ENCODE measurements at regions not wholly inside any gene's neighbourhood (a gene's known extent, or its start where the extent isn't known, plus 50 kb on each side); places are given as distances from the start of the nearest gene placed in this dataset.
A peak's percentile ranks its signal among the peaks of the same experiment; 100 is the strongest.

DNA sequence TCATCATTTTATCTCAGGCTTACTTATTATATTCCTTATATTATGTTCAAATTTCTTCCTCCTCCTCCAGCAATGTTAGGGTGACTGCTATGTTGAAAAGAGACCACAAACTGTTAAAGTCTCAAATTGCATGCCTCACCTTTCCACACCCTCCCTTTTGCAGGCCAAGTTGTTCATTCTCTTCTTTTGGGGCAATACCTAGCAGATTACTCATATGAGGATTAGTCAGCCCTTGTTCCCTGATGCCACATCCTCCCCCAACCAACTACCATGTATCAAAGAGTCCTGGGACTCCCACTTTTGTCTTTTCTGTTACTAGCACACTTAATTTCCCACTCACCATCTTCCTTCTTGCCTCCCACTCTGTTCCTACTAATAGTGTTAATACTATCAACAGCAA lies 434.7 kb downstream of the BCKDHB start:
- no peak overlapping the region for H3K27ac ChIP-seq
- TF ChIP-seq, protein P1, sequence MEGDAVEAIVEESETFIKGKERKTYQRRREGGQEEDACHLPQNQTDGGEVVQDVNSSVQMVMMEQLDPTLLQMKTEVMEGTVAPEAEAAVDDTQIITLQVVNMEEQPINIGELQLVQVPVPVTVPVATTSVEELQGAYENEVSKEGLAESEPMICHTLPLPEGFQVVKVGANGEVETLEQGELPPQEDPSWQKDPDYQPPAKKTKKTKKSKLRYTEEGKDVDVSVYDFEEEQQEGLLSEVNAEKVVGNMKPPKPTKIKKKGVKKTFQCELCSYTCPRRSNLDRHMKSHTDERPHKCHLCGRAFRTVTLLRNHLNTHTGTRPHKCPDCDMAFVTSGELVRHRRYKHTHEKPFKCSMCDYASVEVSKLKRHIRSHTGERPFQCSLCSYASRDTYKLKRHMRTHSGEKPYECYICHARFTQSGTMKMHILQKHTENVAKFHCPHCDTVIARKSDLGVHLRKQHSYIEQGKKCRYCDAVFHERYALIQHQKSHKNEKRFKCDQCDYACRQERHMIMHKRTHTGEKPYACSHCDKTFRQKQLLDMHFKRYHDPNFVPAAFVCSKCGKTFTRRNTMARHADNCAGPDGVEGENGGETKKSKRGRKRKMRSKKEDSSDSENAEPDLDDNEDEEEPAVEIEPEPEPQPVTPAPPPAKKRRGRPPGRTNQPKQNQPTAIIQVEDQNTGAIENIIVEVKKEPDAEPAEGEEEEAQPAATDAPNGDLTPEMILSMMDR (IDR thresholded peaks at IDR 0.05), result no peak
- no peak for TF ChIP-seq ZFX (IDR thresholded peaks at IDR 0.05; ENCODE audit: borderline replicate concordance)

DNA sequence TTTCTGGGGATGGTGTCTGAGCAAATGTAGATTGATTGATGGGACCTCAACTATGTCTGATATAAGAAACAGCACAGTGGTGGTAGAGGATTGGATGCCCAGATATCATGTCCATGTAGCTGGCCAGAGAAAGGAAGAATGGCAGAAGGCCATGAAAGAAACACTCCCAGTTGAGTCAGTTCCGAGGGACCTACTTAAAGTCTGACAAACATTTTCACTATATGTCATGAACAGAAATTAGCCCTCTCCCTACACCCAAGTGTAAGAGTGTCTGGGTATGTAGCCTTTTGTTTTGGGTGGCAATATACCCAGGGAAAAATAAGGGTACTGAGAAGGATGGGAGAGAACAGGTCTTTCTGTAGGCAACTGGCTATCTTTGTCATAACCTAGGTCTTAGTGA lies 434.2 kb downstream of the BCKDHB start:
- TF ChIP-seq, protein P1 (IDR thresholded peaks at IDR 0.05), result no peak
- TF ChIP-seq ZFX (IDR thresholded peaks at IDR 0.05; ENCODE audit: borderline replicate concordance), result no peak
- H3K27ac ChIP-seq, result no peak overlapping the region

DNA sequence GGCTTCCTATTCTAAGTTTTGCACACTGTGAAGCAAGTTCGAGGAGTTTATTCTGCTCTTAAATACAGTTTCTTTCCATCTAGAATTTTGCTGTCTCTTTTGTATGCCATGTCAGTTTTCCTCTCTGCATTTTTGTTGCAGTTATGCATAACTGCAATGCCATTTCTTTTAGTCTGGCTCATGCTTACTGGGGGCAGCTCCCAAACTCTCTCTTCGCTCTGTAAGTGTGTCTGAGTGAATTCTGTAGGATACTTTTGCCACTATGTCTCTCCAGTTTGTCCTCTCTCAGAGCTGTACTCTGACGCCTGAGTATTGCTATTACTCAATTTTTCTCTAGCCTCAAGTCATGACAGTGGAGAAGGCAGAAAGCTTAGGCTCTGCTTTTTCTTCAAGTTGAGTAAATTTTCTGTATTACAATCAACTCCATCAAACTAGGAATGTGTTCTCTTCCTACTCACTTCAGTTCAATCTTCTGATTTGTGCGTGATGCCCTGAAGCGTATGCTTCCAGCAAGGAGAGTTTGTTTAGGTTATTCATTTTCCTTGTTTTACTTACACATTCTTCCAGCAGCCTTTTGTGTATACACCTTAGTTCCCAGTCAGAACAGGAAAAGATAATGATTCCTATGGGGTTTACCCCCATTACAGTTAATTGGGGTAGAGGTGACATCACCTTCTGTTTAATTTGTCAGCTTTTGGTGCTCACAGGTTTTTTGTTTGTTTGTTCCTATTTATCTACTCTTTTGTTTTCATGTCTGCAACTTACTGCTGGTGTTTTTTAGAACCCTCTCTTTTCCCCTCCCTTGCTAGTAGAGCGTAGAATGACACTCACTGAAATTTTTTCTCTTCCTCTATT lies 430.9 kb downstream of the BCKDHB start:
- peak overlapping the region; percentile 20; the same call in 1 of the 2 replicates for H3K27ac ChIP-seq
- no peak for TF ChIP-seq ZFX (IDR thresholded peaks at IDR 0.05; ENCODE audit: borderline replicate concordance)
- TF ChIP-seq, protein P1 (IDR thresholded peaks at IDR 0.05), result no peak

DNA sequence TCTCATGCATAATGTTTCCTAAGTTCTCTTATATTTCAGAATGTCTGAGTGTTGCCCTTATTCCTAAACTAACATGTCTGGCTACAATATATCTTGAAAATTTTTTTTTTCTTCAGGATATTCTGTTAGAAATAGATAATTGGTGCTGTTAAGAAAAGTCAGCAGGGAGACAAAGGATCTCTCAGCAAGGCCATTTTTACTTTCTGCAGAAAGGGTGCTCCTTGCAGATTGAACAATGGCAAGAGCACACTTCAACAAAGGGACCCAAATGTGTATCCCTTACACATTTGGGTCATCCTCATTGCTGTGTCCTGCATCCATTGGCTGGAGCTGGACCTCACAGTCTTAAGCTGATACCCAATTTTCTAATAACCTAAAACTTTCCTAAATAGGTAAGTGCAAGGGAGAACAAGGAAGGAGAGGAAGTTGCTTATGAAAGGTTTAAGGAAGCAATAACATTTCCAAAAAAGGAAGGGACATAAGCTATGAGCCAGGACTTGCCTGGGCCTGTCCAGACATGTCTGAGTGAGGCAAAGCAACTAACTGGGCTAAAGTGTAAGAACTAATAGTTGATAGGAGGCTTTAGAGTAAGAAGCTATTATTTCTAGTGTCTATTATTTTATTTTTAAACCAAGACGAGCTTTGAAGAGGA lies 429.6 kb downstream of the BCKDHB start:
- TF ChIP-seq, protein P1 (IDR thresholded peaks at IDR 0.05), result no peak
- TF ChIP-seq ZFX (IDR thresholded peaks at IDR 0.05; ENCODE audit: borderline replicate concordance), result no peak
- peak overlapping the region; percentile 20 for H3K27ac ChIP-seq

DNA sequence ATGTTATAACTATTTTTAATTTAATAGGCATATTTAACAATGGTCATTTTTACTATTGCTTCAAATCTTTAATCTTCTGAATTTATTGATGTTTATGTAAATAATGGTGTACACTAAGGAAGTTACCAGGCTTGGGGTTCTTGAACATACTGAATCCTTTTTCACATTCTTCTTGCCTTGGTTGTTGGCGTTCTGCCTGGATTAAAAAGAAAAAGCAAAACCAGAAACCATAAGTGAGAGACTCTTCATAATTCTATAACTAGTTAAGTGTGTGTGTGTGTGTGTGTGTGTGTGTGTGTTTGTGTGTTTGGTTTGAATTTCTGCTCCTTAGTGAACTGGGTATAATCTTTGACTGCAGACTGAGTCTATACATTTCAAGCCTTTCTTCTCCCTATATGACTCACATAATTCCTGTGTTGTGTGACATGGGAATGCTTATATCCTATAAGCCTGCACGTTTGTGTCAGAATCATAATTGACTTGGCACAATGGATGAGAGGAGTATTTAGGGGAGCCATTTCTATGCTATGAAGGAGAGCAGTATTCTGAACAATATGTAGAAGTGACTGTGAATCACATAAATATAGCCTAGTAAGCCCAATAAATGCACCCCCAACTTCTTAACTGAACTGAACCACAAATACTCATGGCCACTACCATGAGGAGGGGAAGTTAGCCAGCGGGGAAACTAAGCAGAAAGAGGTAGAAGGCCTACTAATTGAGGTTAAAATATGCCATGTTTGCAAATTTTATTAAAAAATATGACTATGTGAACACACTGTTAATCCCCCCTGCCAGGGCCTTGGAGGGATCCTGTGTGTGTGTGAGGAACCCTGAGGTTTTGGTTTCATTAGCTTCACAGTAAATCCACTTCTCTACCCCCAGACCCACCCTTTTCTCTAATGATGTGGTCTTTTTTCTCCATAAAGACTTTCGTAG lies 425.5 kb downstream of the BCKDHB start:
- TF ChIP-seq ZFX (IDR thresholded peaks at IDR 0.05; ENCODE audit: borderline replicate concordance), result no peak
- TF ChIP-seq, protein P1 (IDR thresholded peaks at IDR 0.05), result no peak
- no peak overlapping the region for H3K27ac ChIP-seq

DNA sequence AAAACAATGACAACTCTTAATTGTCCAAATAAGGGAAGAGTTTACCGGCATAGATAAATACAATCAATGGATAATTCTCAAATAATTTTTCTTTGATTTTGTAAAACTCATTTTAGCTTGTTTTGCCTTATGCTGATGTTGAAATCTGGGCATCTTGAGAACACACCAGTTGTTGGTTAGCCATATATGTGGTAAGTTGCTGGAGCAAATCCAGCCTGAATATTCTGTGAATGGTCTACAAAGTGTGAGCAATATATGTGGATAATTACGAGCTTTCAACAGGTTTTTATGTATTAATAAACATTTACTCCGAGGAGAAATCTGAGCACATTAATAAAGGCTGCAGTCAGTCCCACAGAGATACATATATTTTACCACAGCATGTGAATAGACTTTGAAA lies 423.6 kb downstream of the BCKDHB start:
- no peak overlapping the region for H3K27ac ChIP-seq
- no peak for TF ChIP-seq ZFX (IDR thresholded peaks at IDR 0.05; ENCODE audit: borderline replicate concordance)
- TF ChIP-seq, protein P1 (IDR thresholded peaks at IDR 0.05), result no peak

Measured in 22Rv1 (cell line).